Peyer's patch (tissue), 4 donors: ENCODE measurements at regions not wholly inside any gene's neighbourhood (a gene's known extent, or its start where the extent isn't known, plus 50 kb on each side); places are given as distances from the start of the nearest gene placed in this dataset.

Source experiments
- CTCF ChIP-seq, 6 experiments: fragments of 450-650 bp in 4 of 6; fragments of 200-600 bp in 2 of 6; sonication (generic) in 1 of 6; IDR thresholded peaks; one replicate each; pipeline ENCODE4 v1.5.1; 2017 to 2019; ENCODE audit warnings: antibody characterized with exemption in 6 of 6, mild to moderate bottlenecking in 3 of 6, moderate library complexity in 1 of 6
- POLR2A ChIP-seq, 2 donors: fragments of 450-650 bp; IDR thresholded peaks; one replicate each; pipeline ENCODE4 v1.5.1; 2017; ENCODE audit warnings: antibody characterized with exemption in 2 of 2, mild to moderate bottlenecking in 2 of 2, moderate library complexity in 2 of 2

GRCh38 chr17:31721291-31722025, 137.6 kb downstream of the COPRS start:
- no peak for TF ChIP-seq CTCF (IDR thresholded peaks at IDR 0.05)
- no peak for TF ChIP-seq POLR2A (IDR thresholded peaks at IDR 0.05)
